Panc1 (cell line): ENCODE measurements at regions not wholly inside any gene's neighbourhood (a gene's known extent, or its start where the extent isn't known, plus 50 kb on each side); places are given as distances from the start of the nearest gene placed in this dataset.
"Not testable (repeated sequence)": the region's sequence is repeated elsewhere in the genome, so short reads cannot be mapped to it uniquely, and the experiment has no call there.

ENCODE experiments used
- ATAC-seq: fragments of 200-7000 bp; cut with Tn5 transposase; 2 replicates; pipeline ENCODE4 v1.9.1; 2020; ENCODE audit warnings: mild to moderate bottlenecking, moderate library complexity
- BruUV-seq: library from RNA; stranded (reverse); fragments of 400-500 nt; replicated peaks from 2 replicates; lab custom pipeline; 2021; lab: Mats Ljungman, UMichigan
- CTCF ChIA-PET: fragments of 300-600 bp; sonication (Branson Sonifier 250); formaldehyde crosslinking; loops from one replicate; lab custom pipeline; 2022; ENCODE audit warnings: antibody characterized with exemption; lab: Charles Lee
- POLR2A ChIA-PET: fragments of 300-600 bp; sonication (Branson Sonifier 250); formaldehyde crosslinking; loops from one replicate; lab custom pipeline; 2022; ENCODE audit warnings: antibody characterized with exemption; lab: Charles Lee
- DNase-seq: peaks from one replicate; pipeline ENCODE4 v3.0.0-alpha.2; 2010; ENCODE audit warnings: low read depth, low spot score
- H3K27ac ChIP-seq: 2 replicates; pipeline ENCODE4 v1.5.1; 2011; ENCODE audit warnings: mild to moderate bottlenecking, low read length, inconsistent platforms
- H3K27me3 ChIP-seq: fragments of 200-500 bp; sonication (Bioruptor generic); 2 replicates; pipeline ENCODE4 v1.6.0; 2014; ENCODE audit warnings: low read length, inconsistent platforms; ENCODE audit not compliant: control insufficient read depth, insufficient read depth
- H3K36me3 ChIP-seq: fragments of 200-500 bp; sonication (Bioruptor generic); 2 replicates; pipeline ENCODE4 v1.5.1; 2014; ENCODE audit warnings: inconsistent platforms, mild to moderate bottlenecking, low read length, moderate library complexity; ENCODE audit not compliant: control insufficient read depth, insufficient read depth
- H3K4me1 ChIP-seq: 2 replicates; pipeline ENCODE4 v1.5.1; 2011; ENCODE audit warnings: inconsistent platforms, mild to moderate bottlenecking, low read length, moderate library complexity; ENCODE audit not compliant: control insufficient read depth, insufficient read depth
- H3K4me3 ChIP-seq, 2 experiments: 2 replicates each; pipeline ENCODE4 v1.5.1; 2011 to 2012; ENCODE audit warnings: low read depth in 2 of 2, low read length in 2 of 2, mild to moderate bottlenecking in 2 of 2, inconsistent platforms in 1 of 2, moderate library complexity in 1 of 2
- H3K9me3 ChIP-seq: fragments of 200-500 bp; sonication (Bioruptor generic); 2 replicates; pipeline ENCODE4 v1.5.1; 2014; ENCODE audit warnings: low read depth, mild to moderate bottlenecking, inconsistent platforms, low read length, moderate library complexity; ENCODE audit not compliant: control insufficient read depth, insufficient read depth
- in situ Hi-C: cut with HindIII; loops from 2 replicates; pipeline ENCODE4 v1.10.0; 2016; ENCODE audit warnings: low sequenced_read_pairs, low pct_unique_long_range_greater_than_20kb
- intact Hi-C: fragments of 100-400 bp; cut with micrococcal nuclease; formaldehyde crosslinking; loops from one replicate; pipeline ENCODE4 v1.10.0; 2022; ENCODE audit not compliant: unreplicated experiment

DNA sequence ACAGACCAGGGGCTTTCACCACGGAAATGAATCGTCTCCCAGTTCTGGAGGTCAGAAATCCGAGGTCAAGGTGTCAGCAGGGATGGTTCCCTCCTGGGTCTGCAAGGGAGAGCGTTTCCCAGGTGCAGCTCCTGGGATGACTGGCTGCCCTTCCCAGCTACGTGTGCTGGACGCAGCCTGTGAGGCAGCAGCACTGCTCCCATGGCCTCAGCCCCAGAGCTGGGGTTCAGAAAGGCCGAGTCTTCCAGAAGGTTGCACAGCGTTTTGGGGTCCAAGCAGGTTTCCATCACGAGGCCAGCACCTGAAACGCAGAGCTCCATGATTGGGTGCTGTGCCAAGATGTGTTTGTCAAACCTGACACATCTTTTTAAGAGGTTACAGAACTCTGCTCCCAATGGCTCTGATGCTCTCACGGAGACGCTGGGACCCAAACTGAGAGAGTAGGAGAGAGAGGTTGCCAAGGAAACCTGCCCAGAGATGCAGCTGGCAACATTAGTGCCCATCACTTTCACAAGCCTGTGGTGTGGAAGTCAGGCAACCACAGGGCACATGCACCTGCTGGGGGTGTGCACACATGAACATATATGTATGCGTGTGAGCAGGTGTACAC, 65.8 kb upstream of the LRPAP1 start:
- H3K9me3 ChIP-seq, H3K27ac ChIP-seq, H3K4me3 ChIP-seq, POLR2A ChIA-PET, DNase-seq, intact Hi-C loops, H3K36me3 ChIP-seq, in situ Hi-C loops, H3K27me3 ChIP-seq, CTCF ChIA-PET, ATAC-seq, H3K4me1 ChIP-seq, BruUV-seq: not testable (repeated sequence)

- H3K4me1 ChIP-seq, in situ Hi-C loops, POLR2A ChIA-PET, ATAC-seq, H3K4me3 ChIP-seq, intact Hi-C loops, DNase-seq, H3K9me3 ChIP-seq, H3K27me3 ChIP-seq, H3K27ac ChIP-seq, H3K36me3 ChIP-seq, BruUV-seq, CTCF ChIA-PET: not testable (repeated sequence)
Measured at GRCh38 chr4:3596957-3597733, 64.9 kb upstream of the LRPAP1 start.

GRCh38 chr4:3595627-3596291, 63.5 kb upstream of the LRPAP1 start:
- BruUV-seq = not testable (repeated sequence)

GRCh38 chr4:3594751-3595150, 62.5 kb upstream of the LRPAP1 start:
- POLR2A ChIA-PET, in situ Hi-C loops, H3K27me3 ChIP-seq, H3K36me3 ChIP-seq, H3K4me1 ChIP-seq, H3K9me3 ChIP-seq, CTCF ChIA-PET, intact Hi-C loops, H3K4me3 ChIP-seq, ATAC-seq, H3K27ac ChIP-seq, BruUV-seq, DNase-seq: not testable (repeated sequence)

More at GRCh38 chr4:3595627-3596291, 63.5 kb upstream of the LRPAP1 start:
- POLR2A ChIA-PET, CTCF ChIA-PET, in situ Hi-C loops, H3K27ac ChIP-seq, H3K4me3 ChIP-seq, H3K27me3 ChIP-seq, ATAC-seq, H3K4me1 ChIP-seq, intact Hi-C loops, DNase-seq, H3K36me3 ChIP-seq, H3K9me3 ChIP-seq: not testable (repeated sequence)

- H3K27me3 ChIP-seq, intact Hi-C loops, BruUV-seq, H3K4me3 ChIP-seq, DNase-seq, CTCF ChIA-PET, H3K27ac ChIP-seq, H3K36me3 ChIP-seq, ATAC-seq, in situ Hi-C loops, H3K9me3 ChIP-seq, POLR2A ChIA-PET, H3K4me1 ChIP-seq: not testable (repeated sequence)
Measured at GRCh38 chr4:3589946-3590924, 58.0 kb upstream of the LRPAP1 start.

DNA sequence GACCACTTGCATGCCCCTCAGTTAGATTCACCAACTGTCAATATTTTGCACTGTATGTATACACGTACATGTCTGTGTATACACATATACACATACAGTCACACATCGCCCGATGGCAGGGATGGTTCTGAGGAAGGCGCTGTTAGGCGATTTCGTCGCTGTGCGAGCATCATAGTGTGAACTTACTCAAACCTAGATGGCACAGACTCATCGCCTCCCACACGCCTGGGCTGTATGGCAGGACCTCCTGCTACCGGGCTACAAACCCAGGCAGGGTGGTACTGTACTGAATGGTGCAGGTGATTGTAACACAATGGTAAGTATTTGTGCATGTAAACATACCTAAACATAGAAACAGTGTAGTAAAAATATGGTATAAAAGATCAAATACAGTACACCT, 57.2 kb upstream of the LRPAP1 start:
- H3K4me1 ChIP-seq, in situ Hi-C loops, H3K4me3 ChIP-seq, POLR2A ChIA-PET, H3K36me3 ChIP-seq, H3K27me3 ChIP-seq, H3K9me3 ChIP-seq, BruUV-seq, DNase-seq, intact Hi-C loops, ATAC-seq, H3K27ac ChIP-seq, CTCF ChIA-PET: not testable (repeated sequence)
